Adrenal gland (tissue), 5 donors: ENCODE measurements at regions not wholly inside any gene's neighbourhood (a gene's known extent, or its start where the extent isn't known, plus 50 kb on each side); places are given as distances from the start of the nearest gene placed in this dataset.

Experiments used
- CTCF ChIP-seq, 6 experiments: fragments of 450-650 bp in 4 of 6; fragments of 200-600 bp in 2 of 6; sonication (generic) in 1 of 6; IDR thresholded peaks; 1 replicate in 5 of 6; 2 replicates in 1 of 6; pipeline versions ENCODE4 v1.5.1 to v1.8.0; 2016 to 2021; ENCODE audit warnings: antibody characterized with exemption in 6 of 6, mild to moderate bottlenecking in 2 of 6, moderate library complexity in 1 of 6
- POLR2A ChIP-seq, 2 donors: fragments of 450-650 bp; IDR thresholded peaks; one replicate each; pipeline ENCODE4 v1.6.1; 2017; ENCODE audit warnings: antibody characterized with exemption in 2 of 2, mild to moderate bottlenecking in 2 of 2, moderate library complexity in 1 of 2
- donor health status: DM: no; HTN: no; CAD: no.

GRCh38 chr3:8205881-8206280 is 295.7 kb upstream of the LMCD1 start:
- no peak for TF ChIP-seq CTCF (IDR thresholded peaks at IDR 0.05)
- no peak for TF ChIP-seq POLR2A (IDR thresholded peaks at IDR 0.05)
